Jurkat, Clone E6-1 (cell line): ENCODE measurements at regions not wholly inside any gene's neighbourhood (a gene's known extent, or its start where the extent isn't known, plus 50 kb on each side); places are given as distances from the start of the nearest gene placed in this dataset.

Source experiments
- DNase-seq: peaks from one replicate; pipeline ENCODE4 v3.0.0-alpha.2; 2011; ENCODE audit warnings: low read depth, low spot score
- H3K4me3 ChIP-seq: 2 replicates; pipeline ENCODE4 v1.5.1; 2011; ENCODE audit warnings: mild to moderate bottlenecking, low read length, control low read depth, moderate library complexity

GRCh38 chr20:6941571-6941970 lies 174.1 kb downstream of the BMP2 start:
- no peak for DNase-seq
- H3K4me3 ChIP-seq = no peak overlapping the region

DNA sequence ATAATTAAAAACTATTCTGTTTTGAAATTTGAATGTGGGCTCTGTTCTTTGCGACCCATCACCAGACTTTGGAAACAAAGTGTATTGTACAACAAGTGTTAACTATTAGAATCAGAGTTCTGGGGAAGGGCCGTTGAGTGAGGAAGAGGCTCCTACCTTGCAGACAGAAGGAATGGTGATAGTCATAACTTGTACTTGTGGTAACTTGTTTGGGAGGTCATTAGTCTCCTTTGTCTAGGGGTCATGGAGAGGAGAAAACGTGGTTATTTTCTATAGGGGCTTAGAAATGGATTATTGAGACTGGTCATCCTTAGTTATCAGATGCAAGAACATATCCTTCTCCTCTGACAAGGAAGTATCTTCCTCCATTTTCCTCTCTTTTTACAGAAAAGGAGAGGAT lies 174.8 kb downstream of the BMP2 start:
- no peak overlapping the region for H3K4me3 ChIP-seq
- DNase-seq = no peak

DNA sequence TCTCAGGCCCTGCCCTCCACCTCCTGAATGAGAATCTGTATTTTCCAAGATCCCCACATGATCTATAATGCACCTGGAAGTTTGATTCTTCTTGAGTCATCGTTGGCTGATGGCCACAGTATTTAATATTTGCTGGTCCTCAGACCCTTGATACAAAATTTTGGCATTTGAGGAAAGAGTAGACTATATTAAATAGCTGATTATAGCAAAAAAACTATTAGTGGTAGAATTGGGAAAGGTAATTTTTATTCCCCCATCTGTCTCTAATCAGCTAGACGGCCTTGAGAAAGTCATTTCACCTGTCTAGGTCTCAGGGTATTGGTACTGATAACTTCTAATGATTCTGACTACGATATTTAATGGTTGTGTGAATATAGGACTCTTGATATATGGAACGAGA lies 176.8 kb downstream of the BMP2 start:
- no peak overlapping the region for H3K4me3 ChIP-seq
- DNase-seq = no peak

DNA sequence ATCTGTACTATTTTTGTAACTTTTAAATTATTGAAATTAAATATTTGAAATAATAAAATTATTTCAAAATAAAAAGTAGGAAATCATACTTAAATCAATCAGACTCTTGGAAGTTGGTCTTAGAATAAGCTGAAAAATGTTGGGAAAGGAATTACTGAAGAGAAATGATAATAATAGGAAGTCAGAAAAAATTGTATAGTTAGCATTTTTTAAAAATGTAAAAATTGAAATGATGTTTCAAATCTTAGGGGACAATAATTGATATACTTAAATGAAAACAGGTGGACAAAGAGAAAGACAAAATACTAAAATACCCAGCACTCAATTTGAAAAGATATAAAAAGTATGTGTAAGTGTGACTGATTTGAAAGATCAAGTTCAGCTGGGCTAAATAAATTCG lies 186.1 kb downstream of the BMP2 start:
- DNase-seq = no peak
- H3K4me3 ChIP-seq = no peak overlapping the region

- no peak overlapping the region for H3K4me3 ChIP-seq
- DNase-seq = no peak
Observed at GRCh38 chr20:6954219-6954618, 186.7 kb downstream of the BMP2 start.

DNA sequence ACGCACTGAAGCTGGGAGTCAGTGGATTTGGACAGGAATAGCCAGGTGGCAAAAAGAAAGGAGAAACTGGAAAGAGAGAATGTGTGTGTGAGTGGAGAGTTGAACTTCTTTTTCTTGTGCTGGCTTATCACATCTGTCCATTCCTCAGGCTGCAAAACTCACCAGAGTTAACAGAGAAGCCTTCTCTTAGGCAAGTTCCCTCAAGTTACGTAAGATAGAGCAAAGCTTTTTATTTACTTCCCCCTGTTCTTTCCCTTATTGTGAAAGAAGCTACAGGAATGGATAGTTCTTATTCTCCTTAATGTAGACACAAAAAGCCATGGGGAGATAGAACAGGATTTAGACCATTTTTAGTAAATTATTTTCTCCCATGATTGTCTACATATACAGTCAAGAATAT lies 188.6 kb downstream of the BMP2 start:
- DNase-seq = no peak
- H3K4me3 ChIP-seq = no peak overlapping the region

DNA sequence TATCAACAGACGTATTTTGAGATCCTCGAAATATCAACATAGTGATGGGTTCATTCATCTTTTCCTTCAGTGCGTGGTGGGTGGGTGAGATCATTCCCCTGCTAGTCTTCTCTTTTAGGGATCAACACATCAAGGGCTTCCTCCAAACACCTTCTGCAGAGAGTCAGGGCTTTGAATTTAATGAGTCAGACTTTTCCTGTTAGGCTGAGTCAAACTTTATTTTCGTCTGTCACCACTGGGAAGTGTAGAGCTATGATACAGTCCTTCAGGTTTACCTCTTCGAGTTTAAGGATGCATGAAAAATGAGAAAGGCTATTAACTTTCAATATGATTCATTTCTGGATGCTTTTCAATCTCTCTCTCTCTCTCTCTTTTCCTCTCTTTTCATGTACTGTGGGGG lies 189.1 kb downstream of the BMP2 start:
- DNase-seq = no peak
- no peak overlapping the region for H3K4me3 ChIP-seq

GRCh38 chr20:6959900-6960312 lies 192.4 kb downstream of the BMP2 start:
- no peak overlapping the region for H3K4me3 ChIP-seq
- DNase-seq = no peak

- DNase-seq = no peak
- no peak overlapping the region for H3K4me3 ChIP-seq
Observed at GRCh38 chr20:6966721-6967120, 199.2 kb downstream of the BMP2 start.

DNA sequence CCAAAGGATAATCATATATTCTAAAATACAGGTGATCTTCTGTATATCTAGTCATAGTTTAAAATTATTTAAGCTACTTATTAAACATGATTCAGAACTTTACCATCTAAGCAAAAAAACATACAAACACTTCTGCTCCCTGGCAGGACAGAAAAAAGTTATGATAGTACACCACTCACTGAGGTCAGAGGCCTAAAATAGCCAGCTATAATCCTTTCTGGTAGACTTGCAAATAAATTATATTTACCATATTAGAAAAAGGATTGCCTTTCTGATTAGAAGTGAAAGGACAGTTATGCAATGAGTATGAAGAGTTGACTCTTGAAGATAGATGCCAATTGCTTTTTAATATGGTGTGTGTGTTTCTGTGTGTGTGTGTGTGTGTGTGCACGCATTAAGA lies 207.4 kb downstream of the BMP2 start:
- no peak overlapping the region for H3K4me3 ChIP-seq
- no peak for DNase-seq

- DNase-seq = no peak
- no peak overlapping the region for H3K4me3 ChIP-seq
Observed at GRCh38 chr20:6975311-6975710, 207.8 kb downstream of the BMP2 start.

GRCh38 chr20:6976106-6976900 lies 208.8 kb downstream of the BMP2 start:
- H3K4me3 ChIP-seq = no peak overlapping the region

DNA sequence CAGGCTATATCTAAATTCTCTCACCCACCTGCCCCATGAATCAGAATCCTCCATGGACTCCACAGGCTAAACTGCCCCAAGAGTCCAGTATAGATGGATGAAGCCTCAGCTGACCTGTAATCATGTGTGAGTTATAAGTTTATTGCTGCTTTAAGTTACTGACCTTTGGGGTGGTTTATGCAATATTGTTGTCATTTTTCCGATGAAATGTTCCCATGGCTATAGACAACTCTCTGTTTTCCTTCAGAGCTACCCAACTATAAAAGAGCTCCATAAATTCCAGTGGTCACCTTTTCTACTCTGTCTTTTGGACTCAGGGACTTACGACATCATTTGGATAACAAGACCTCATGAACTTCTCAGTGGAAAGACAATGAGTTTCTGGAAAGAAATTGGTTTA lies 212.1 kb downstream of the BMP2 start:
- no peak for DNase-seq
- no peak overlapping the region for H3K4me3 ChIP-seq

More at GRCh38 chr20:6976106-6976900, 208.8 kb downstream of the BMP2 start:
- no peak for DNase-seq

GRCh38 chr20:6993011-6993410 lies 225.5 kb downstream of the BMP2 start:
- no peak for DNase-seq
- no peak overlapping the region for H3K4me3 ChIP-seq

GRCh38 chr20:6993511-6993910 lies 226.0 kb downstream of the BMP2 start:
- H3K4me3 ChIP-seq = no peak overlapping the region
- DNase-seq = no peak

GRCh38 chr20:6994452-6994851 lies 227.0 kb downstream of the BMP2 start:
- no peak overlapping the region for H3K4me3 ChIP-seq
- DNase-seq = no peak

DNA sequence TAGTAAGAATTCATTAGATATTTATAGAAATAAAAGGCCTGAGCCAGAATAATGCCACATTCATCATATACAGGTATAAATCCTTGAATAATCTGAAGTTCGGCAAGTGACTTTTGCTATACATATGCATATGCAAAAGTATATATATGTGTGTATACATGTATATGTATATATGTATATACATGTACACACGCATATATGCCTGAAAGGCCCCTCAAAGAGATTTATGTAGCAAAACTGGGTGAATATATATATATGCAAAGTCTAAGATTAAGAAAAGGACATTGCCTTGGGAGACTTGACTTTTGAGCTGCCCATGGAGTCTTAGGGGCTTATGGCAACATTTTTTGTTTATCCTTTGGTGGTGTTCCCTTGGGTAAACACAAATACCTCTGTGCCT lies 231.4 kb downstream of the BMP2 start:
- H3K4me3 ChIP-seq = no peak overlapping the region
- DNase-seq = no peak

DNA sequence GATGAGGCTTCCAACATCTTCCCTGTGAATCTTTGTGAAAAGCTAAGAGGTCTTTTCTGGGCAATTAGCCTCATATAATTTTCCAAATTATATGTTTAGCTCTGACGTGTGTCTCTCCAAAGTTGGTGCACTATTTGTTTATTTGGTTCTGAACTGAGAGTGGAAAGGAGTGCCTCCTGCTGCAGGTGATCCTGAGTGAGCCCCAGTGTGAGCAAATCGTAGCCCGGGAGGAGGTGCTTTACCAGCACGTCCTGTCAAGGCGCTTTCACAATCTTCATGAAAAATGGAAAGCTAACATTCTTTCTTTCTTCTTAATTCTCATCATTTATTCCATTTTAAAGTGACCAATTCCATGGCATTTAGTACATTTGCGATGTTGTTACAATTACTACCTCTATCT lies 231.9 kb downstream of the BMP2 start:
- no peak overlapping the region for H3K4me3 ChIP-seq
- DNase-seq = no peak

GRCh38 chr20:7003598-7003997 lies 236.1 kb downstream of the BMP2 start:
- no peak overlapping the region for H3K4me3 ChIP-seq
- no peak for DNase-seq

GRCh38 chr20:7004801-7005200 lies 237.3 kb downstream of the BMP2 start:
- no peak overlapping the region for H3K4me3 ChIP-seq
- no peak for DNase-seq

DNA sequence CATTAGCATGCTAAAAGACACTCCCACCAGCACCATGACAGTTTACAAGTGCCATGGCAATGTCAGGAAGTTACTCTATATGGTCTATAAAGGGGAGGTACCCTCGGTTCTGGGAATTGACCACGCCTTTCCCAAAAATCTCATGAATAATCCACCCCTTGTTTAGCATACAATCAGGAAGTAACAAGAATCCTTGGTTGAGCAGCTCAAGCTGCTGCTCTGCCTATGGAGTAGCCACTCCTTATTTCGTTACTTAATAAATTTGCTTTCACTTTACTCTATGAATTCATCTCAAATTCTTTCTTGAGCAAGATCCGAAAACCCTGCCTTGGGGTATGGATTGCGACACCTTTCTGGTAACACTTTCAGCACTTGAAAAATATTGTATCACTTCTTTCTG lies 243.0 kb downstream of the BMP2 start:
- DNase-seq = no peak
- H3K4me3 ChIP-seq = no peak overlapping the region
